ENCODE measurements at regions not wholly inside any gene's neighbourhood (a gene's known extent, or its start where the extent isn't known, plus 50 kb on each side); places are given as distances from the start of the nearest gene placed in this dataset.

DNA sequence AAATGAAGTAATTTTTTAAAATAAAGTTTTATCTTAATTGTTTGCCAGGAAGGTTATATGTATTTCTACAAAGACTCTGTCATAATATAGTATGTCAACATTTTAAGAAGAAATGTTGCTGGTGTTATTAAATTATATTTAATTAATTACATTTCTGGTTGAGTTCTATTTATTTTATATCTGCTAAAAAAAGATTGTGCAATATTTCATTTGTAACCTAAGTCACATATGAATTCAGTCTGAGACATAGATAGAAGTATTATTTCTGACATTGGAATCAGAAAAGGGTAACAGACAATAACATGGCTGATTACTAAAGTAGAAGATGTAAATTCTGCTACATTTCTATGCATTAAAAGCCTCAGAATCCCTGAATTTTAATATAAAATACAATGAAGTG is 1985.1 kb downstream of the C4orf33 start:
- TF ChIP-seq, protein P1, sequence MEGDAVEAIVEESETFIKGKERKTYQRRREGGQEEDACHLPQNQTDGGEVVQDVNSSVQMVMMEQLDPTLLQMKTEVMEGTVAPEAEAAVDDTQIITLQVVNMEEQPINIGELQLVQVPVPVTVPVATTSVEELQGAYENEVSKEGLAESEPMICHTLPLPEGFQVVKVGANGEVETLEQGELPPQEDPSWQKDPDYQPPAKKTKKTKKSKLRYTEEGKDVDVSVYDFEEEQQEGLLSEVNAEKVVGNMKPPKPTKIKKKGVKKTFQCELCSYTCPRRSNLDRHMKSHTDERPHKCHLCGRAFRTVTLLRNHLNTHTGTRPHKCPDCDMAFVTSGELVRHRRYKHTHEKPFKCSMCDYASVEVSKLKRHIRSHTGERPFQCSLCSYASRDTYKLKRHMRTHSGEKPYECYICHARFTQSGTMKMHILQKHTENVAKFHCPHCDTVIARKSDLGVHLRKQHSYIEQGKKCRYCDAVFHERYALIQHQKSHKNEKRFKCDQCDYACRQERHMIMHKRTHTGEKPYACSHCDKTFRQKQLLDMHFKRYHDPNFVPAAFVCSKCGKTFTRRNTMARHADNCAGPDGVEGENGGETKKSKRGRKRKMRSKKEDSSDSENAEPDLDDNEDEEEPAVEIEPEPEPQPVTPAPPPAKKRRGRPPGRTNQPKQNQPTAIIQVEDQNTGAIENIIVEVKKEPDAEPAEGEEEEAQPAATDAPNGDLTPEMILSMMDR (IDR thresholded peaks at IDR 0.05; ENCODE audit: low read depth, low read length) = no peak
- no peak for TF ChIP-seq EZH2phosphoT487 (IDR thresholded peaks at IDR 0.05; ENCODE audit: low read depth)

Data from OCI-LY3 (cell line).